GM19023 (cell line): ENCODE measurements at regions not wholly inside any gene's neighbourhood (a gene's known extent, or its start where the extent isn't known, plus 50 kb on each side); places are given as distances from the start of the nearest gene placed in this dataset.
"Not testable (repeated sequence)": the region's sequence is repeated elsewhere in the genome, so short reads cannot be mapped to it uniquely, and the experiment has no call there.

Experiments used
- ATAC-seq: cut with Tn5 transposase; IDR thresholded peaks from one replicate; pipeline ENCODE4 v1.9.1; 2021; ENCODE audit warnings: mild to moderate bottlenecking, moderate library complexity; ENCODE audit not compliant: unreplicated experiment

- no peak for ATAC-seq
Measured at GRCh38 chr2:136297994-136298393, 180.0 kb upstream of the CXCR4 start.

GRCh38 chr2:136297312-136297711 is 179.4 kb upstream of the CXCR4 start:
- no peak for ATAC-seq

- ATAC-seq, result no peak
Measured at GRCh38 chr2:136295168-136295567, 177.2 kb upstream of the CXCR4 start.

GRCh38 chr2:136291871-136292270 is 173.9 kb upstream of the CXCR4 start:
- ATAC-seq, result no peak

- ATAC-seq, result no peak
Measured at GRCh38 chr2:136290326-136290725, 172.4 kb upstream of the CXCR4 start.

GRCh38 chr2:136288249-136288648 is 170.3 kb upstream of the CXCR4 start:
- ATAC-seq, result no peak

GRCh38 chr2:136286423-136286822 is 168.5 kb upstream of the CXCR4 start:
- ATAC-seq, result no peak

GRCh38 chr2:136284226-136285119 is 166.5 kb upstream of the CXCR4 start:
- ATAC-seq, result peak; percentile 48

GRCh38 chr2:136282251-136282650 is 164.3 kb upstream of the CXCR4 start:
- ATAC-seq, result no peak

GRCh38 chr2:136281281-136282114 is 163.5 kb upstream of the CXCR4 start:
- ATAC-seq, result no peak

GRCh38 chr2:136266346-136266745 is 148.4 kb upstream of the CXCR4 start:
- not testable (repeated sequence) for ATAC-seq

GRCh38 chr2:136259551-136259950 is 141.6 kb upstream of the CXCR4 start:
- no peak for ATAC-seq

GRCh38 chr2:136257893-136258292 is 139.9 kb upstream of the CXCR4 start:
- ATAC-seq, result no peak

GRCh38 chr2:136255648-136256461 is 137.9 kb upstream of the CXCR4 start:
- ATAC-seq, result peak; percentile 51

GRCh38 chr2:136255127-136255526 is 137.2 kb upstream of the CXCR4 start:
- ATAC-seq, result no peak

GRCh38 chr2:136254681-136255080 is 136.7 kb upstream of the CXCR4 start:
- ATAC-seq, result no peak

GRCh38 chr2:136253288-136254004 is 135.5 kb upstream of the CXCR4 start:
- no peak for ATAC-seq

- ATAC-seq, result no peak
Measured at GRCh38 chr2:136251885-136252585, 134.1 kb upstream of the CXCR4 start.

- no peak for ATAC-seq
Measured at GRCh38 chr2:136251197-136251884, 133.4 kb upstream of the CXCR4 start.
